HCT116 (cell line): ENCODE measurements at regions not wholly inside any gene's neighbourhood (a gene's known extent, or its start where the extent isn't known, plus 50 kb on each side); places are given as distances from the start of the nearest gene placed in this dataset.

ENCODE experiments used
- POLR2A ChIP-seq: IDR thresholded peaks from 2 replicates; pipeline ENCODE4 v1.7.0; 2011; ENCODE audit warnings: borderline replicate concordance; ENCODE audit not compliant: insufficient read depth, insufficient read length; ENCODE audit errors: extremely low read depth
- POLR2AphosphoS5 ChIP-seq: IDR thresholded peaks from 2 replicates; pipeline ENCODE4 v1.6.1; 2011; ENCODE audit warnings: mild to moderate bottlenecking, low read depth, low read length, moderate library complexity

- no peak for TF ChIP-seq POLR2A
- no peak for TF ChIP-seq POLR2AphosphoS5
Measured at GRCh38 chr9:130763331-130764171, 70.0 kb downstream of the EXOSC2 start.
